Nephron (organoid): ENCODE measurements at regions not wholly inside any gene's neighbourhood (a gene's known extent, or its start where the extent isn't known, plus 50 kb on each side); places are given as distances from the start of the nearest gene placed in this dataset.
"Not testable (repeated sequence)": the region's sequence is repeated elsewhere in the genome, so short reads cannot be mapped to it uniquely, and the experiment has no call there.

Experiments used
- H3K27ac Mint-ChIP-seq, 3 experiments: 2 replicates each; pipeline ENCODE4 v1.8.0; 2020; ENCODE audit warnings: mixed read lengths in 3 of 3, mild to moderate bottlenecking in 2 of 3, moderate library complexity in 1 of 3
- H3K27me3 Mint-ChIP-seq: 2 replicates; pipeline ENCODE4 v1.8.0; 2021; ENCODE audit warnings: low read depth, mild to moderate bottlenecking, moderate library complexity, mixed read lengths
- H3K36me3 Mint-ChIP-seq: 2 replicates; pipeline ENCODE4 v1.8.0; 2020; ENCODE audit warnings: low read depth, mixed read lengths
- H3K4me1 Mint-ChIP-seq: 2 replicates; pipeline ENCODE4 v1.8.0; 2020; ENCODE audit warnings: mixed read lengths
- H3K4me3 Mint-ChIP-seq, 3 experiments: 2 replicates each; pipeline ENCODE4 v1.8.0; 2020; ENCODE audit warnings: mild to moderate bottlenecking in 3 of 3, mixed read lengths in 3 of 3, moderate library complexity in 2 of 3
- H3K9me3 Mint-ChIP-seq: 2 replicates; pipeline ENCODE4 v1.8.0; 2020; ENCODE audit warnings: mixed read lengths

- not testable (repeated sequence) for H3K27ac Mint-ChIP-seq, H3K9me3 Mint-ChIP-seq, H3K4me1 Mint-ChIP-seq, H3K27me3 Mint-ChIP-seq, H3K36me3 Mint-ChIP-seq, H3K4me3 Mint-ChIP-seq
Observed at GRCh38 chr21:5055996-5056962, 5465.1 kb upstream of the TPTE start.

DNA sequence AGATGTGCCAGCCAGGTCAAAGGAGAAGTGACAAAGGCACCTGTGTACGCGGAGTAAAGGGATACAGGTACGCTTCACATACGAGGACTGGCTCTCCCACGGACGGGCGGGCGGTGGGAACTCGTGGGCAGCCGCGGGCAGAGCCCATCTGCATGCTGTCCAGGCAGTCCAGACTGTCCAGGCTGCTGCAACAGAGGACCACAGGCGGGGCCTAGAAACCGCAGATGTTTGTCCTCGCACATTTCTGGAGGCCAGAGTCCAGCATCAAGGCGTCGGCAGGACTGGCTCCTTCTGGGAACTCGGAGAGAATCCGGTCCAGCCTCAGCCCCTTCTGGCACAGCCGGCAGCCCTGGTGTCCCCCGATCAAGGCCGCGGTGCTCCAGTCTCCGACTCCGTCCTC lies 5464.3 kb upstream of the TPTE start:
- H3K4me3 Mint-ChIP-seq, H3K36me3 Mint-ChIP-seq, H3K4me1 Mint-ChIP-seq, H3K27ac Mint-ChIP-seq, H3K27me3 Mint-ChIP-seq, H3K9me3 Mint-ChIP-seq: not testable (repeated sequence)

DNA sequence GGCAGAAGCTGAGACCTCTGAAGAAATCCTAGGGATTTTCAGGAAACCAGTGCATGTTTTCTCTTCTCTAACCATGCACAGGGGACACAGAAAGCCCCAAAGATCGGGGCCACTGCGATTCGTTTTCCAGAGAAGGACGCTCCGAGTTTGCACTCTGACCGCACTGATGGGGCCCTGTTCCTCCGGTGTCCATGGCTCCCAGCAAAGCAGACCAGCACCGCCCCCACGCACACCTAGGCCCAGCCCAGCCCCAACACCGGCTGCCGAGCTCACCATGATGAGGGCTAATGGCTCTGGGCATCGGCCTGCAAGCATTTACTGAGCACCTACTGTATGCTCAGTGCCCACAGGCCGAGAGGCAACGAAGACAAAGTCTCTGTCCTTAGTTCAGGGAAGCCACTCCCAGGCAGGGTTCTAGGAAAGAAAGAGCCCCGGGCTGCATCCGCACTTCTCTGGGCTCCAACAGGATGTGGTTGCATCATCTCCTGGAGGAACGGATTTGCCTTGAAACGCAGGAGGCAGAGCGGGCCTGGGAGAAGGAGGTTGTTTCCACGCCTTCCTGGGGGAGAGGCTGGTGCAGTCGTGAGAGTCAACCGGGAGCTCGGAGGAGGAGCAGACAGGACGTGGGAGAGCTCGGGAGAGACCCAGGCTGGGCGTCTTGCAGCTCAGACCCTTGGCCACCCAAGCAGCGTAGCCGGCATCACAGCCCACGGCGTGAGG lies 5460.9 kb upstream of the TPTE start:
- H3K9me3 Mint-ChIP-seq, H3K27me3 Mint-ChIP-seq, H3K27ac Mint-ChIP-seq, H3K4me3 Mint-ChIP-seq, H3K36me3 Mint-ChIP-seq, H3K4me1 Mint-ChIP-seq: not testable (repeated sequence)

- not testable (repeated sequence) for H3K27ac Mint-ChIP-seq, H3K27me3 Mint-ChIP-seq, H3K36me3 Mint-ChIP-seq, H3K4me1 Mint-ChIP-seq, H3K4me3 Mint-ChIP-seq, H3K9me3 Mint-ChIP-seq
Observed at GRCh38 chr21:5064581-5065142, 5456.7 kb upstream of the TPTE start.

- H3K4me1 Mint-ChIP-seq, H3K9me3 Mint-ChIP-seq, H3K4me3 Mint-ChIP-seq, H3K36me3 Mint-ChIP-seq, H3K27ac Mint-ChIP-seq, H3K27me3 Mint-ChIP-seq: not testable (repeated sequence)
Observed at GRCh38 chr21:5065240-5066211, 5455.9 kb upstream of the TPTE start.

DNA sequence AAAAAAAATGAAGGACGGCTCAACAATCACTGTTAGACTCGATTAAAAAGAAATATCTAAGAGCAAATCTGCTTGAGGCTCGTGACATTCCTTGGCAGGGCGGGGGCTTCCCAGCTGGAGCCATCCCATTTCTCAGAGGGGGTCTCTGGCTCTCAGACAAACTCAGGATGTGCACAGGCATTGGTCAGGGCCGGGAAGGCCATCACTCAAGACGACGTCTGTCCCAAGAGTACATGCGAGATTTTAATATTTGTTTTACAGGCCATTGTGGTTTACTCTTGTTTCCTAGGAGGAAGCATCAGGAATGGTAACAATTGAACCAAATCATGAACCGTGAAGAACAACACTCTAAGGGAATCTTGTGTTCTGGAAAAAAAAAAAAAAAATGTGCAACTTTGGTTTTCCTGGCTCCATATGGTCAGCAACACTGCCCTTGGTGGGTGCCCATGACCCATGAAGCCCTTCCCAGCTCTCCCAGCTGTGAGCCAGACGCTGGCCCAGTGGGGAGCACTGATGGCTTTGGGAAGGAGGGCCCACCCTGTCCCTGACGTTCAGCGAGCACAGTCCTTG lies 5454.6 kb upstream of the TPTE start:
- not testable (repeated sequence) for H3K4me3 Mint-ChIP-seq, H3K4me1 Mint-ChIP-seq, H3K9me3 Mint-ChIP-seq, H3K36me3 Mint-ChIP-seq, H3K27ac Mint-ChIP-seq, H3K27me3 Mint-ChIP-seq

- H3K27ac Mint-ChIP-seq, H3K4me1 Mint-ChIP-seq, H3K36me3 Mint-ChIP-seq, H3K27me3 Mint-ChIP-seq, H3K9me3 Mint-ChIP-seq, H3K4me3 Mint-ChIP-seq: not testable (repeated sequence)
Observed at GRCh38 chr21:5067326-5068048, 5453.9 kb upstream of the TPTE start.

GRCh38 chr21:5068649-5069048 lies 5452.7 kb upstream of the TPTE start:
- H3K27ac Mint-ChIP-seq, H3K36me3 Mint-ChIP-seq, H3K4me1 Mint-ChIP-seq, H3K9me3 Mint-ChIP-seq, H3K27me3 Mint-ChIP-seq, H3K4me3 Mint-ChIP-seq: not testable (repeated sequence)

DNA sequence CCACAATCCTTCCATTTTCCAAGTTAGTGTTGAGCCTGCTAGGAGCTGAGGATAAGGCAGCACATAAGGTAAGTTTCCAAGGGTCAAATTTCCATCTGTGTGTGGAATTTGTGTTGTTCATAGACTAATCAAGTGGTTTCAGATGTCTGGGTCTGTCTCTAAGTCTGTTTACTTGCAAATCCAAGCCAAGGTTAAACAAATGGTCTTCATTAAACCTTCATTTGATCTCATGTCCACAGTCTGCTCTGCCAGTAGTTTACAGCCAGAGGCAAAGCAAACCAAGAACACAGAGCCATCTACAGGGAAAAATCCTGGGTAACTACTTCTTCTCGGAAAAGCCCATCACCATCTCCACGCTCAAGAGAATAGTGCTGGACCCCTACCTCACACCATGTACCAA lies 5450.2 kb upstream of the TPTE start:
- H3K9me3 Mint-ChIP-seq, H3K36me3 Mint-ChIP-seq, H3K4me3 Mint-ChIP-seq, H3K27me3 Mint-ChIP-seq, H3K27ac Mint-ChIP-seq, H3K4me1 Mint-ChIP-seq: not testable (repeated sequence)

DNA sequence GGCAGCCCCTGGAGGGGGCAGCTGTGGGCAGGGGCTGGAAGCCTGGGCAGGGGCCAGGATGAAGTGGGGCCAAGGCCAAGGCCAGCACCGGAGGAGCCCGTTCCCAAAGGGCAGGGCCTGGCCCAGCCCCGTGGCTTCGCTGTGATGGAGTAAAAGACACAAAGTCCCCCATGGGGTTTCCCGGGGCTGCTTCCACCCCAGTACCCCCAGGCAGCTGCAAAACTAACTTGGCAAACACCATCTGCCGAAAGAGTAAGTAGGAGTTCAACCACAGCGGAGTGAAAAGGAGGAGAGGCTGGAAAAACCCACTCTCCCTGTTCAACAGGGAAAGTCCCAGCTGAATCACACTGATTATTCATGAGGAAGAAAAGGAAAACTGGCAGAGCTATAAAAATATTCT lies 5444.5 kb upstream of the TPTE start:
- not testable (repeated sequence) for H3K36me3 Mint-ChIP-seq, H3K27me3 Mint-ChIP-seq, H3K4me1 Mint-ChIP-seq, H3K27ac Mint-ChIP-seq, H3K9me3 Mint-ChIP-seq, H3K4me3 Mint-ChIP-seq

- H3K27ac Mint-ChIP-seq, H3K9me3 Mint-ChIP-seq, H3K36me3 Mint-ChIP-seq, H3K27me3 Mint-ChIP-seq, H3K4me3 Mint-ChIP-seq, H3K4me1 Mint-ChIP-seq: not testable (repeated sequence)
Observed at GRCh38 chr21:5079361-5079760, 5442.0 kb upstream of the TPTE start.

DNA sequence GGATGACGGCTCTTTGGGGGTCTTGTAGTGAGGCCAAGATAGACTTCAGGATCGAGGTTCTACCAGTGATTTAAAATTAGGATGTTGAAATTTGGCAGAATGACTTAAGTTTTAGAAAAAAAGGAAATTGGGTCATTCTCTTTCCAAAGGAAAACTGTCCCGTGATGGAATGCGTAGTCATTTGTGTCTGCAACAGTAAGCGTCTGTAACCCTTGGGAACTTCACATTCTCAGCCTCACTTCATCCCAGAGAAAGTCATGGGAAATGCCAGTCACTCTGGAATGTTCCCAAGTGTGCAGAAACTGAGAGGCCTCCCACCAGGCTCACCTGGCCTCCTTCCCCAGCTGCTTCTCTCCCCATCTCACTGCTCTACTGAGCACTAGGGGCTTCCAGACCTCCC lies 5441.4 kb upstream of the TPTE start:
- not testable (repeated sequence) for H3K4me3 Mint-ChIP-seq, H3K27me3 Mint-ChIP-seq, H3K9me3 Mint-ChIP-seq, H3K36me3 Mint-ChIP-seq, H3K27ac Mint-ChIP-seq, H3K4me1 Mint-ChIP-seq

GRCh38 chr21:5084246-5084645 lies 5437.1 kb upstream of the TPTE start:
- not testable (repeated sequence) for H3K4me3 Mint-ChIP-seq, H3K27me3 Mint-ChIP-seq, H3K4me1 Mint-ChIP-seq, H3K36me3 Mint-ChIP-seq, H3K27ac Mint-ChIP-seq, H3K9me3 Mint-ChIP-seq

- H3K4me3 Mint-ChIP-seq, H3K9me3 Mint-ChIP-seq, H3K27me3 Mint-ChIP-seq, H3K36me3 Mint-ChIP-seq, H3K4me1 Mint-ChIP-seq, H3K27ac Mint-ChIP-seq: not testable (repeated sequence)
Observed at GRCh38 chr21:5085456-5085855, 5435.9 kb upstream of the TPTE start.
